ENCODE measurements at regions not wholly inside any gene's neighbourhood (a gene's known extent, or its start where the extent isn't known, plus 50 kb on each side); places are given as distances from the start of the nearest gene placed in this dataset.

DNA sequence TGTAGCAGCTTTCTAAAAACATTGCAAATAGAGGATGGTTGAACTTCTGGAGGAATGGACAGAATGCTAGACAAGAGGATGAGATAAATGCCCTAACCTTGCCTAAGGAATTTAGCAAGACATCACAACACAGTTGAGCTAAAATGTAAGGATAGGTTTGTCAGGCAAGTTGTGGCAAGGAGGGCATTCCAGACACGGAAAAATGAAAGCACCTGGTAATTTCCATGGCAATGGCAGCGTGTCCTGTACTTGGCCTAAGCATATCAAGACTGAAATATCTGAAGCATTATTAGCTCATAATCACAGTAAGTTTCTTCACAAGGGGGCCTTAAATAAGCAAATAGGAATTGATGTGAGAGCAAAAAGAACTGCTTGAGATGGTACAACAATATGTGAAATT, 105.1 kb upstream of the USP25 start:
- TF ChIP-seq, protein P1, sequence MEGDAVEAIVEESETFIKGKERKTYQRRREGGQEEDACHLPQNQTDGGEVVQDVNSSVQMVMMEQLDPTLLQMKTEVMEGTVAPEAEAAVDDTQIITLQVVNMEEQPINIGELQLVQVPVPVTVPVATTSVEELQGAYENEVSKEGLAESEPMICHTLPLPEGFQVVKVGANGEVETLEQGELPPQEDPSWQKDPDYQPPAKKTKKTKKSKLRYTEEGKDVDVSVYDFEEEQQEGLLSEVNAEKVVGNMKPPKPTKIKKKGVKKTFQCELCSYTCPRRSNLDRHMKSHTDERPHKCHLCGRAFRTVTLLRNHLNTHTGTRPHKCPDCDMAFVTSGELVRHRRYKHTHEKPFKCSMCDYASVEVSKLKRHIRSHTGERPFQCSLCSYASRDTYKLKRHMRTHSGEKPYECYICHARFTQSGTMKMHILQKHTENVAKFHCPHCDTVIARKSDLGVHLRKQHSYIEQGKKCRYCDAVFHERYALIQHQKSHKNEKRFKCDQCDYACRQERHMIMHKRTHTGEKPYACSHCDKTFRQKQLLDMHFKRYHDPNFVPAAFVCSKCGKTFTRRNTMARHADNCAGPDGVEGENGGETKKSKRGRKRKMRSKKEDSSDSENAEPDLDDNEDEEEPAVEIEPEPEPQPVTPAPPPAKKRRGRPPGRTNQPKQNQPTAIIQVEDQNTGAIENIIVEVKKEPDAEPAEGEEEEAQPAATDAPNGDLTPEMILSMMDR (IDR thresholded peaks at IDR 0.05; ENCODE audit: borderline replicate concordance, extremely low read depth, low read length, poor library complexity, severe bottlenecking), result no peak
- TF ChIP-seq EZH2 (IDR thresholded peaks at IDR 0.05; ENCODE audit: borderline replicate concordance, low read depth, low read length, severe bottlenecking), result no peak

Data from DND-41 (cell line).